Hepatocyte (in vitro differentiated cells): ENCODE measurements at regions not wholly inside any gene's neighbourhood (a gene's known extent, or its start where the extent isn't known, plus 50 kb on each side); places are given as distances from the start of the nearest gene placed in this dataset.

ENCODE experiments used
- DNase-seq: peaks from one replicate; pipeline ENCODE4 v3.0.0-alpha.2; 2016; ENCODE audit warnings: low spot score
- H2AFZ ChIP-seq: fragments of 200-600 bp; sonication (generic); 2 replicates; pipeline ENCODE4 v1.6.0; 2016; ENCODE audit warnings: antibody characterized with exemption, mild to moderate bottlenecking
- H3K27ac ChIP-seq: fragments of 200-600 bp; sonication (generic); 2 replicates; pipeline ENCODE4 v1.5.1; 2016; ENCODE audit warnings: mild to moderate bottlenecking
- H3K27me3 ChIP-seq: fragments of 200-600 bp; sonication (generic); 2 replicates; pipeline ENCODE4 v1.6.1; 2016
- H3K36me3 ChIP-seq: fragments of 200-600 bp; sonication (generic); replicated peaks from 2 replicates; pipeline ENCODE4 v1.5.1; 2016; ENCODE audit warnings: low read depth; ENCODE audit not compliant: insufficient read depth
- H3K4me1 ChIP-seq: fragments of 200-600 bp; sonication (generic); 2 replicates; pipeline ENCODE4 v1.5.1; 2016; ENCODE audit warnings: mild to moderate bottlenecking, moderate library complexity; ENCODE audit not compliant: insufficient read depth
- H3K4me2 ChIP-seq: fragments of 200-600 bp; sonication (generic); 2 replicates; pipeline ENCODE4 v1.6.0; 2016
- H3K4me3 ChIP-seq: fragments of 200-600 bp; sonication (generic); 2 replicates; pipeline ENCODE4 v1.5.1; 2016; ENCODE audit warnings: mild to moderate bottlenecking
- H3K79me2 ChIP-seq: fragments of 200-600 bp; sonication (generic); 2 replicates; pipeline ENCODE4 v1.6.0; 2017; ENCODE audit warnings: mild to moderate bottlenecking
- H3K9me2 ChIP-seq: fragments of 200-600 bp; sonication (generic); replicated peaks from 2 replicates; pipeline ENCODE4 v1.6.0; 2017; ENCODE audit warnings: mild to moderate bottlenecking; ENCODE audit not compliant: insufficient read depth
- H3K9me3 ChIP-seq: fragments of 200-600 bp; sonication (generic); 2 replicates; pipeline ENCODE4 v1.5.1; 2016; ENCODE audit warnings: low read depth, mild to moderate bottlenecking
- H4K20me1 ChIP-seq: fragments of 200-600 bp; sonication (generic); 2 replicates; pipeline ENCODE4 v1.6.0; 2016; ENCODE audit warnings: mild to moderate bottlenecking; ENCODE audit not compliant: insufficient read depth, poor library complexity, severe bottlenecking
- CTCF ChIP-seq: fragments of 200-600 bp; sonication (generic); IDR thresholded peaks from 2 replicates; pipeline ENCODE4 v1.5.1; 2016; ENCODE audit warnings: antibody characterized with exemption, mild to moderate bottlenecking; ENCODE audit not compliant: poor library complexity
- EZH2 ChIP-seq: fragments of 200-600 bp; sonication (generic); IDR thresholded peaks from 2 replicates; pipeline ENCODE4 v1.6.1; 2016; ENCODE audit warnings: antibody characterized with exemption, mild to moderate bottlenecking, borderline replicate concordance
- EZH2phosphoT487 ChIP-seq: fragments of 200-600 bp; sonication (generic); IDR thresholded peaks from one replicate; pipeline ENCODE4 v1.6.1; 2018; ENCODE audit warnings: antibody characterized with exemption, mild to moderate bottlenecking, low read depth, moderate library complexity; ENCODE audit not compliant: unreplicated experiment, severe bottlenecking
- WGBS: methylation state at CpG from one replicate; pipeline ENCODE4 v1.1.6; 2016; ENCODE audit warnings: low lambda C conversion rate; ENCODE audit errors: missing lambda C conversion rate; 5-methylcytosine and 5-hydroxymethylcytosine counted together

GRCh38 chr9:88796947-88797346, 194.3 kb upstream of the S1PR3 start:
- no peak for TF ChIP-seq CTCF
- WGBS = 95% methylated on average over 2 of the region's 2 CpGs

GRCh38 chr9:88798476-88798875, 192.8 kb upstream of the S1PR3 start:
- Histone ChIP-seq H2AFZ (no peak overlapping the region), H3K79me2 (no peaks in the 10 kb centered on the region), H3K4me1 (peaks cover 14% of the 10 kb centered on the region), H3K27ac (no peak overlapping the region), H3K9me3 (no peaks in the 10 kb centered on the region), H3K4me3 (no peak overlapping the region), H3K27me3 (no peaks in the 10 kb centered on the region), H4K20me1 (no peaks in the 10 kb centered on the region), H3K9me2 (no peaks in the 10 kb centered on the region), H3K36me3 (no peaks in the 10 kb centered on the region), H3K4me2 (no peak overlapping the region)
- TF ChIP-seq EZH2 (no peak), CTCF (no peak), EZH2phosphoT487 (no peak)
- no peak for DNase-seq
- 97% methylated on average over 4 of the region's 4 CpGs for WGBS

More at GRCh38 chr9:88796947-88797346, 194.3 kb upstream of the S1PR3 start:
- no peaks in the 10 kb centered on the region for H4K20me1 ChIP-seq
- H3K27ac ChIP-seq = no peak overlapping the region
- no peaks in the 10 kb centered on the region for H3K9me3 ChIP-seq
- no peaks in the 10 kb centered on the region for H3K27me3 ChIP-seq
- no peak for DNase-seq
- H3K79me2 ChIP-seq = no peaks in the 10 kb centered on the region
- H2AFZ ChIP-seq = no peak overlapping the region
- no peak overlapping the region for H3K4me2 ChIP-seq
- H3K4me3 ChIP-seq = no peak overlapping the region
- H3K36me3 ChIP-seq = no peaks in the 10 kb centered on the region
- H3K4me1 ChIP-seq = peaks cover 14% of the 10 kb centered on the region
- no peaks in the 10 kb centered on the region for H3K9me2 ChIP-seq

GRCh38 chr9:88799541-88800328, 191.5 kb upstream of the S1PR3 start:
- no peaks in the 10 kb centered on the region for H4K20me1 ChIP-seq
- H3K9me2 ChIP-seq = no peaks in the 10 kb centered on the region
- peaks cover 14% of the 10 kb centered on the region for H3K4me1 ChIP-seq
- no peak overlapping the region for H3K27ac ChIP-seq
- no peaks in the 10 kb centered on the region for H3K9me3 ChIP-seq
- no peaks in the 10 kb centered on the region for H3K36me3 ChIP-seq
- H2AFZ ChIP-seq = no peak overlapping the region
- no peaks in the 10 kb centered on the region for H3K27me3 ChIP-seq
- no peak overlapping the region for H3K4me3 ChIP-seq
- WGBS = 37% methylated on average over 6 of the region's 6 CpGs
- H3K4me2 ChIP-seq = no peak overlapping the region
- TF ChIP-seq EZH2 (no peak), CTCF (no peak), EZH2phosphoT487 (no peak)
- no peak for DNase-seq
- no peaks in the 10 kb centered on the region for H3K79me2 ChIP-seq

- DNase-seq = no peak
- TF ChIP-seq EZH2phosphoT487 (no peak), CTCF (no peak), EZH2 (no peak)
- Histone ChIP-seq H3K9me3 (no peaks in the 10 kb centered on the region), H3K9me2 (no peaks in the 10 kb centered on the region), H3K79me2 (no peaks in the 10 kb centered on the region), H2AFZ (no peak overlapping the region), H3K4me3 (no peak overlapping the region), H3K27me3 (no peaks in the 10 kb centered on the region), H3K27ac (no peak overlapping the region), H3K4me1 (peaks cover 14% of the 10 kb centered on the region), H4K20me1 (no peaks in the 10 kb centered on the region), H3K4me2 (no peak overlapping the region), H3K36me3 (no peaks in the 10 kb centered on the region)
- WGBS = 43% methylated on average over 3 of the region's 3 CpGs
Observed at GRCh38 chr9:88800329-88800682, 191.0 kb upstream of the S1PR3 start.
